ENCODE measurements at regions not wholly inside any gene's neighbourhood (a gene's known extent, or its start where the extent isn't known, plus 50 kb on each side); places are given as distances from the start of the nearest gene placed in this dataset.

DNA sequence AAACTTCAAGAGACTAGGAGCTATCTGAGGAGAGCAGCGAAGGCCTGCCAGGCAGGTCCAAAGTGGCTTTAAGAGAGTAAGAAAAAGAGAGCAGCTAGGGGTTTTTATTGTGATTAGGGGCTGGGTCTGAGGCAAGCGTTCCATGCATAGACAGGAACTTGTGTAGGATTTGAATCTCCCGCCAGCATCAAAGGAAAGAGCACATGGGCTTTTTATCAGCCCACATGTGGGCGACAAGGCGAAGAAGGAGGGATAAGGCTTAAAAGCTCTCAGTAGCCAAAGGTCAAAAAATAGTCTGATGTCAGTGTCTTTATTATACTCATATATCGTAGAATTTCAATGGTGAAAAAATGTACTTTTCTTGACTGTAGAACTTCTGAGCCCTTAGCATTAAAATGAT is 178.5 kb upstream of the TMEFF2 start:
- TF ChIP-seq, protein P1, sequence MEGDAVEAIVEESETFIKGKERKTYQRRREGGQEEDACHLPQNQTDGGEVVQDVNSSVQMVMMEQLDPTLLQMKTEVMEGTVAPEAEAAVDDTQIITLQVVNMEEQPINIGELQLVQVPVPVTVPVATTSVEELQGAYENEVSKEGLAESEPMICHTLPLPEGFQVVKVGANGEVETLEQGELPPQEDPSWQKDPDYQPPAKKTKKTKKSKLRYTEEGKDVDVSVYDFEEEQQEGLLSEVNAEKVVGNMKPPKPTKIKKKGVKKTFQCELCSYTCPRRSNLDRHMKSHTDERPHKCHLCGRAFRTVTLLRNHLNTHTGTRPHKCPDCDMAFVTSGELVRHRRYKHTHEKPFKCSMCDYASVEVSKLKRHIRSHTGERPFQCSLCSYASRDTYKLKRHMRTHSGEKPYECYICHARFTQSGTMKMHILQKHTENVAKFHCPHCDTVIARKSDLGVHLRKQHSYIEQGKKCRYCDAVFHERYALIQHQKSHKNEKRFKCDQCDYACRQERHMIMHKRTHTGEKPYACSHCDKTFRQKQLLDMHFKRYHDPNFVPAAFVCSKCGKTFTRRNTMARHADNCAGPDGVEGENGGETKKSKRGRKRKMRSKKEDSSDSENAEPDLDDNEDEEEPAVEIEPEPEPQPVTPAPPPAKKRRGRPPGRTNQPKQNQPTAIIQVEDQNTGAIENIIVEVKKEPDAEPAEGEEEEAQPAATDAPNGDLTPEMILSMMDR (IDR thresholded peaks at IDR 0.05; ENCODE audit: insufficient read depth, low read depth, low read length) = no peak
- TF ChIP-seq EZH2 (IDR thresholded peaks at IDR 0.05; ENCODE audit: insufficient read depth, low read length) = no peak
